Activated CD8-positive, alpha-beta T cell treated with anti-CD3 and anti-CD28 coated beads for 36 hours (primary cell): ENCODE measurements at regions not wholly inside any gene's neighbourhood (a gene's known extent, or its start where the extent isn't known, plus 50 kb on each side); places are given as distances from the start of the nearest gene placed in this dataset.

Experiments
- ATAC-seq: fragments of 200-7000 bp; cut with Tn5 transposase; one replicate; pipeline ENCODE4 v1.10.0; 2021; ENCODE audit warnings: mild to moderate bottlenecking, moderate library complexity
- CTCF ChIA-PET: fragments of 350-600 bp; sonication (Branson Sonifier 250); formaldehyde crosslinking; loops from one replicate; lab custom pipeline; 2021; ENCODE audit warnings: antibody characterized with exemption; lab: Charles Lee
- POLR2A ChIA-PET: fragments of 350-600 bp; sonication (Branson Sonifier 250); formaldehyde crosslinking; loops from one replicate; lab custom pipeline; 2021; ENCODE audit warnings: antibody characterized with exemption; lab: Charles Lee
- DNase-seq: peaks from one replicate; pipeline ENCODE4 v3.0.0-alpha.2; 2020
- H3K27ac Mint-ChIP-seq: one replicate; pipeline ENCODE4 v1.8.0; 2021; ENCODE audit warnings: mild to moderate bottlenecking, mixed read lengths
- H3K27me3 Mint-ChIP-seq: one replicate; pipeline ENCODE4 v1.8.0; 2021; ENCODE audit warnings: mixed read lengths
- H3K36me3 Mint-ChIP-seq: one replicate; pipeline ENCODE4 v1.8.0; 2021; ENCODE audit warnings: low read depth, mixed read lengths
- H3K4me1 Mint-ChIP-seq: one replicate; pipeline ENCODE4 v1.8.0; 2021; ENCODE audit warnings: low read depth, mixed read lengths
- H3K4me3 Mint-ChIP-seq: one replicate; pipeline ENCODE4 v1.8.0; 2021; ENCODE audit warnings: mild to moderate bottlenecking, moderate library complexity, mixed read lengths
- H3K9me3 Mint-ChIP-seq: one replicate; pipeline ENCODE4 v1.8.0; 2021; ENCODE audit warnings: mixed read lengths
- intact Hi-C: fragments of 100-400 bp; cut with micrococcal nuclease; formaldehyde crosslinking; loops from one replicate; pipeline ENCODE4 v1.10.0; 2022
- TF ChIP-seq, protein P1 (sequence below): fragments of 200-600 bp; IDR thresholded peaks from one replicate; pipeline ENCODE4 v1.8.0; 2022; ENCODE audit warnings: antibody characterized with exemption, mild to moderate bottlenecking

DNA sequence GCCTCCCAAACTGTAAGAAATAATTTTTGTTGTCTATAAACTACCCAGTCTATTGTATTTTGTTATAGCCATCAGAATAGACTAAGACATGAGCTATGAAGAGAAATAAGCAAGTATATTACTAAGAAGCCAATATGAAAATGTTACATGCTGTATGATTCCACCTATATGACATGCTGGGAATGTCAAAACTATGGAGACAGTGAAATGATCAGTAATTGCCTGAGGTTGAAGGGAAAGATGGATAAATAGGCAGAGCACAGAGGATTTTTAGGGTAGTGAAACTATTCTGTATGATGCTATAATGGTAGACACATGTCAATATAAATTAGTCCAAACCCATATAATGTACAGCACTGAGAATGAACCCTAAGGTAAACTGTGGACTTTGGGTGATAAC, 261.3 kb upstream of the PCDH15 start:
- intact Hi-C loops: no loop called here
- H3K4me3 Mint-ChIP-seq: no peak overlapping the region
- no peak overlapping the region for H3K27ac Mint-ChIP-seq
- H3K27me3 Mint-ChIP-seq: no peaks in the 10 kb centered on the region
- H3K36me3 Mint-ChIP-seq: no peaks in the 10 kb centered on the region
- ChIA-PET CTCF (no interaction called here), POLR2A (no interaction called here)
- ATAC-seq (no peak), DNase-seq (no peak)
- H3K9me3 Mint-ChIP-seq: peaks cover 7% of the 10 kb centered on the region
- TF ChIP-seq, protein P1, sequence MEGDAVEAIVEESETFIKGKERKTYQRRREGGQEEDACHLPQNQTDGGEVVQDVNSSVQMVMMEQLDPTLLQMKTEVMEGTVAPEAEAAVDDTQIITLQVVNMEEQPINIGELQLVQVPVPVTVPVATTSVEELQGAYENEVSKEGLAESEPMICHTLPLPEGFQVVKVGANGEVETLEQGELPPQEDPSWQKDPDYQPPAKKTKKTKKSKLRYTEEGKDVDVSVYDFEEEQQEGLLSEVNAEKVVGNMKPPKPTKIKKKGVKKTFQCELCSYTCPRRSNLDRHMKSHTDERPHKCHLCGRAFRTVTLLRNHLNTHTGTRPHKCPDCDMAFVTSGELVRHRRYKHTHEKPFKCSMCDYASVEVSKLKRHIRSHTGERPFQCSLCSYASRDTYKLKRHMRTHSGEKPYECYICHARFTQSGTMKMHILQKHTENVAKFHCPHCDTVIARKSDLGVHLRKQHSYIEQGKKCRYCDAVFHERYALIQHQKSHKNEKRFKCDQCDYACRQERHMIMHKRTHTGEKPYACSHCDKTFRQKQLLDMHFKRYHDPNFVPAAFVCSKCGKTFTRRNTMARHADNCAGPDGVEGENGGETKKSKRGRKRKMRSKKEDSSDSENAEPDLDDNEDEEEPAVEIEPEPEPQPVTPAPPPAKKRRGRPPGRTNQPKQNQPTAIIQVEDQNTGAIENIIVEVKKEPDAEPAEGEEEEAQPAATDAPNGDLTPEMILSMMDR: no peak
- no peaks in the 10 kb centered on the region for H3K4me1 Mint-ChIP-seq

DNA sequence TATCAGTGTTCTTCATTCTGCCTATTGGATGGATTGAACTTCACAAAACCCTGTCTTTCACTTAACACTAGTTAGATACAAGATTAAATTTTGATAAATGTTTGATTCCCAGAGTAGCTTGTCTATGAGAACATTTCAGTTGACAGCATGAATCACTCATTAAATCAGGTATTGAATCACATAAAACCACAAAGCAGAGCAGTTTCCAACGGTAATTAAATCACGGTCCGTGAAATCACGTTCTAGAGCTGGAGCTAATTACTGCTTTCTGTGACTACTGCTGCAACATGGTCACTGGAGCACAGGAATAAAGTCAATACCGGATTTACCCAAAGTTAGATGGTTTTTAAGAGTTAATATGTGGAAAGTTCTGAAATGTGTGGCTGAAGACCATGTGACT, 257.8 kb upstream of the PCDH15 start:
- TF ChIP-seq, protein P1: no peak
- peaks cover 5% of the 10 kb centered on the region for H3K9me3 Mint-ChIP-seq
- no peak for DNase-seq
- no peak for ATAC-seq
- CTCF ChIA-PET: no interaction called here
- H3K4me1 Mint-ChIP-seq: no peaks in the 10 kb centered on the region
- intact Hi-C loops: no loop called here
- H3K27ac Mint-ChIP-seq: no peak overlapping the region
- no peaks in the 10 kb centered on the region for H3K27me3 Mint-ChIP-seq
- no peak overlapping the region for H3K4me3 Mint-ChIP-seq
- no peaks in the 10 kb centered on the region for H3K36me3 Mint-ChIP-seq
- POLR2A ChIA-PET: no interaction called here

DNA sequence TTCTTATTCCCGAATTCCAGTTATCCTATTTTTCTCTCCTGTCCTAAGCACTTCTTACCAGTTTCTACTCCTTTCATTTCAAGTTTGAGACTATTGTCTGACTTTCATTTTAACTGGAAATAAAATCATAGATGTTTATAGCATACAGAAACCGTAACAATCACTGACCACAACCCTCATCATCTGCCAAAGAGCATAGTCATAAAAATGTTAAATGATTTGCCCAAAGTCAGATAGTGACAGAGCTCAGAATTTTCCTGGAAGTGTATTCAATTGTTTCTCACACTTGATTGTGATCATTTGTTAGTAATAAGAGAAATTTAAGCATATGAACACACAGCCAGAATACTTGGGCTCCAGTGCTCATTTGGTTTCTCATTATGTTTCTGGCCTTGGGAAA, 250.5 kb upstream of the PCDH15 start:
- ChIA-PET POLR2A (no interaction called here), CTCF (no interaction called here)
- ATAC-seq: no peak
- no peak for DNase-seq
- H3K27ac Mint-ChIP-seq: no peak overlapping the region
- intact Hi-C loops: no loop called here
- H3K27me3 Mint-ChIP-seq: no peaks in the 10 kb centered on the region
- no peaks in the 10 kb centered on the region for H3K36me3 Mint-ChIP-seq
- TF ChIP-seq, protein P1: no peak
- H3K9me3 Mint-ChIP-seq: peaks cover 4% of the 10 kb centered on the region
- H3K4me3 Mint-ChIP-seq: no peak overlapping the region
- H3K4me1 Mint-ChIP-seq: no peaks in the 10 kb centered on the region

DNA sequence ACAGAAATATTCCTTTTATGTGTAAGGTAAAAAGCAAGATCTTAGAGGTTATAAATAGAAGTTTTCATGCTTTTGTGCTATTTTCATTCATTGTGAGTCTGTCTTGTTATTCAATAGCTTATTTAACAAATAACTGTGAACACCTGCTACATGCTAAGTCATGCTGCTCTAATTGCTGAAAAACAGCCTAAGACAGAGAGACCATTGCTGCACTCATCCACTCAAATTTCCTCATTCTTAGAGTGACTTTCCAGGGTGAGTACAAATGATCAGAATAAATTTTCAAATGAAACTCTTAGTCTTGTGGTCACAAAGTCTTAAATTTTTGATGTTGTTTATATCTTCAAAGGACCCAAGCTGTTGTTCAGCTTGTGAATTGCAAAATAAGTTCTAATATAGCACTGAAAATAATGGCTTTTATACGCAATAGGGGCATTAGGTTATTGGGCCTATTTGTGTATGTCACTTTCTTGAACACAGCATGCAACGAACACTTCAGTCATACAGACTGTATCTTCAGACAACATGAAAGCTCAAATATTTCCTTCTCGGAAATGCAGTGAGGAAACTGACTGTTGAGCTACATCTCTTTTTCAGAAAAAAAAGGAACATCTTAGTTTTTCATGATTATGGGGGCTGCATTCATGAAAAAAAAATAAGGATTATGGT, 247.9 kb upstream of the PCDH15 start:
- intact Hi-C loops: no loop called here
- DNase-seq (no peak), ATAC-seq (no peak)
- Mint-ChIP-seq H3K27me3 (no peaks in the 10 kb centered on the region), H3K4me3 (no peak overlapping the region), H3K36me3 (no peaks in the 10 kb centered on the region), H3K4me1 (no peaks in the 10 kb centered on the region), H3K27ac (no peak overlapping the region), H3K9me3 (peaks cover 2% of the 10 kb centered on the region)
- ChIA-PET POLR2A (no interaction called here), CTCF (no interaction called here)
- TF ChIP-seq, protein P1: no peak

DNA sequence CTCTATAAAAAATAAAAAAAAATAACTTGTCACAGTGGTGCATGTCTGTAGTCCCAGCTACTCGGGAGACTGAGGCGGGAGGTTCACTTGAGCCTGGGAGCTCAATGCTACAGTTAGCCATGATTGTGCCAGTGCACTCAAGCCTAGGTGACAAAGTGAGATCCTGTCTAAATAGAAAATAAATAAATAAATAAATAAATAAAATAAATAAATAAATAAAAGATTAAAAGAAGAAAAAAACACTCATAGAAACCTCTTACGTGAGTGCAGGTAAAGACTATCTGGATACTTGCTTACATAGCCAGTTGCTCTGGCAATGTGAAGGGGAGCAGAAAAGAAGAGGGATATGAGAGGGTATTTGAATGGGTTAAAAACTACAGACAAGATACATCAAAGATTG, 242.5 kb upstream of the PCDH15 start:
- intact Hi-C loops: no loop called here
- H3K4me1 Mint-ChIP-seq: no peaks in the 10 kb centered on the region

More for the DNA sequence above, 242.5 kb upstream of the PCDH15 start:
- Mint-ChIP-seq H3K4me3 (no peak overlapping the region), H3K27me3 (no peaks in the 10 kb centered on the region), H3K9me3 (peaks cover 8% of the 10 kb centered on the region), H3K36me3 (no peaks in the 10 kb centered on the region), H3K27ac (no peak overlapping the region)
- DNase-seq (no peak), ATAC-seq (no peak)
- POLR2A ChIA-PET: no interaction called here
- CTCF ChIA-PET: no interaction called here
- TF ChIP-seq, protein P1: no peak
